Gastroesophageal sphincter (tissue), 4 donors: ENCODE measurements at regions not wholly inside any gene's neighbourhood (a gene's known extent, or its start where the extent isn't known, plus 50 kb on each side); places are given as distances from the start of the nearest gene placed in this dataset.

ENCODE experiments used
- small RNA-seq, 4 donors: library from RNA; depleted of rRNA; stranded (forward); fragments of <200 nt; gene quantifications; one replicate each; pipeline ENCODE3, GENCODE V24; 2016

Small RNA genes in the stretch of these regions (small RNA-seq; reads per million reads assigned to genes)
- 0 reads per million in 4 donors for gene MIR4527
